ENCODE measurements at regions not wholly inside any gene's neighbourhood (a gene's known extent, or its start where the extent isn't known, plus 50 kb on each side); places are given as distances from the start of the nearest gene placed in this dataset.
"Not testable (repeated sequence)": the region's sequence is repeated elsewhere in the genome, so short reads cannot be mapped to it uniquely, and the experiment has no call there.

DNA sequence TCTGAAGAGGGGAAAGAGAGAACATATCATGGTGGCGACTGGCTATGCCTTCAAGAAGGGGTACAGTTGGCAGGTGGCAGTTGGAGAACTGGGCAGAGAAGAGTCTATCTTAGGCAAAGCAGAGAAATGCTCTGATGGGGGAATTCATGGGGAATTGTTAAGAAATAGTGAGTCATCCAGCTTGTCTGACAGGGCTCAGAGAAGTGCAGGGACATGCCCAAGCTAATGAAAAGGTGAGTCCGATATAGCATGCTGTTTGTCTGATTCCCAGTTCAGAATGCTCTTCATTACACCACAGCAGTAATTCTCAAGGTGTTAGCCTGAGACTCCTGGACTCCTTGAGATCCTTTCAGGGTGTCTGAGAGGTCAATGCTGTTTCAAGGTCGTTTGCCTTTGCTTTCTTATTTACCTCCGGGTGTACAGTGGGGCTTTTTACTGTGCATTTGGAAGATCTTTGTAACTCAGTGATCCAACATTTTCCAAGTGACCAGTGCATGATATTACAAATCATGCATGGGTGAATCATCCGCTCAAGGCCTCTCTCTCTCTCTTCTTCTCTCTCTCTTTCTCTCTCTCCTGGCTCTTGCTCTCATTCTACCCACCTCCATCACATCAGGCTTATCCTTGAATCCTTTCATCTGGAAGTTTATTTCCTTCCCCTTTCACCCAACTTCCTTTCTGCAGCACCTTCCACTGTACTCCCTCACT lies 51.5 kb upstream of the PAX8 start:
- SMC1A ChIA-PET (ENCODE audit: uncharacterized antibody, unreplicated experiment); intact Hi-C loops (cut with micrococcal nuclease; ENCODE audit: unreplicated experiment); DNase-seq (ENCODE audit: low read depth, low spot score); H3K9me3 ChIP-seq (replicated peaks; ENCODE audit: control insufficient read depth, insufficient read depth, low read length); H3K36me3 ChIP-seq (ENCODE audit: control insufficient read depth in 2 of 2, insufficient read depth in 2 of 2, low read length in 1 of 2); H3K4me2 ChIP-seq (ENCODE audit: control insufficient read depth, insufficient read depth); H3K79me2 ChIP-seq (ENCODE audit: control insufficient read depth, insufficient read depth, low read length); H2AFZ ChIP-seq (ENCODE audit: control insufficient read depth, low read depth, low read length); FAIRE-seq; H3K9ac ChIP-seq (ENCODE audit: control insufficient read depth, insufficient read depth, low read length); H3K27me3 ChIP-seq (replicated peaks in 1 of 2; ENCODE audit: control insufficient read depth in 2 of 2, insufficient read depth in 2 of 2, low read length in 1 of 2); POLR2A ChIA-PET; in situ Hi-C loops (cut with MboI); BruUV-seq (replicated peaks); H3K4me3 ChIP-seq; H3K27ac ChIP-seq (ENCODE audit: control insufficient read depth, insufficient read depth); H3K4me1 ChIP-seq (ENCODE audit: control insufficient read depth, insufficient read depth, low read length); H4K20me1 ChIP-seq (ENCODE audit: control insufficient read depth, insufficient read depth); CTCF ChIA-PET: not testable (repeated sequence)
- RAD21 ChIA-PET (ENCODE audit: unreplicated experiment), result interaction anchor here (0.6 kb wide), 1 partner anchor 14 kb away, joined by 3 read pairs; no protein-coding TSS in a partner anchor
- peak; percentile 51 for ATAC-seq
- 38% methylated on average over 5 of the region's 5 CpGs for WGBS (ENCODE audit: insufficient coverage, insufficient replicate concordance, low lambda C conversion rate, missing lambda C conversion rate)

DNA sequence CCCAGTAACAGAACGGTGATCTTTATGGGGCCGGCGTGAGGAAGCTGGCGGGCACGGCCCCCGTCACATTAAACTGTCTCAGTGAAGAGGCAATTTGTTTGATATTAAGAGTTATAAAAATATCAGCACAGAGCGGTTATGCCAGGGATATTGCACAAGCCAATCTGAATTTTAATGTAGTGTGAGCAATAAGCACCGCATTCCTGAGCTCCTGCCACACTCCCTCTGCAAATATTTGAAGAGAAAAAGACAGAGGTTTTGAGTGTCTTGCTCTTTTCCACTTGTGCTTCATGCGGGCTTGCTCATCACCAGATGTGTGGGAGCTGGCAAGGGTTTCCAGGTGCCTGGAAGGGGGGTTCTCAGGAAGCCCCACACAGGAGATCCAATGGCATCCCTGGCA lies 50.3 kb upstream of the PAX8 start:
- H3K79me2 ChIP-seq (ENCODE audit: control insufficient read depth, insufficient read depth, low read length); H3K27ac ChIP-seq (ENCODE audit: control insufficient read depth, insufficient read depth); H3K9me3 ChIP-seq (replicated peaks; ENCODE audit: control insufficient read depth, insufficient read depth, low read length); POLR2A ChIA-PET; BruUV-seq (replicated peaks); SMC1A ChIA-PET (ENCODE audit: uncharacterized antibody, unreplicated experiment); DNase-seq (ENCODE audit: low read depth, low spot score); H3K4me1 ChIP-seq (ENCODE audit: control insufficient read depth, insufficient read depth, low read length); H3K4me3 ChIP-seq; CTCF ChIA-PET; H2AFZ ChIP-seq (ENCODE audit: control insufficient read depth, low read depth, low read length); H3K27me3 ChIP-seq (replicated peaks in 1 of 2; ENCODE audit: control insufficient read depth in 2 of 2, insufficient read depth in 2 of 2, low read length in 1 of 2); ATAC-seq; H3K36me3 ChIP-seq (ENCODE audit: control insufficient read depth in 2 of 2, insufficient read depth in 2 of 2, low read length in 1 of 2); H3K4me2 ChIP-seq (ENCODE audit: control insufficient read depth, insufficient read depth); FAIRE-seq; H4K20me1 ChIP-seq (ENCODE audit: control insufficient read depth, insufficient read depth); RAD21 ChIA-PET (ENCODE audit: unreplicated experiment); intact Hi-C loops (cut with micrococcal nuclease; ENCODE audit: unreplicated experiment); in situ Hi-C loops (cut with MboI); H3K9ac ChIP-seq (ENCODE audit: control insufficient read depth, insufficient read depth, low read length): not testable (repeated sequence)
- 55% methylated on average over 9 of the region's 9 CpGs for WGBS (ENCODE audit: insufficient coverage, insufficient replicate concordance, low lambda C conversion rate, missing lambda C conversion rate)

DNA sequence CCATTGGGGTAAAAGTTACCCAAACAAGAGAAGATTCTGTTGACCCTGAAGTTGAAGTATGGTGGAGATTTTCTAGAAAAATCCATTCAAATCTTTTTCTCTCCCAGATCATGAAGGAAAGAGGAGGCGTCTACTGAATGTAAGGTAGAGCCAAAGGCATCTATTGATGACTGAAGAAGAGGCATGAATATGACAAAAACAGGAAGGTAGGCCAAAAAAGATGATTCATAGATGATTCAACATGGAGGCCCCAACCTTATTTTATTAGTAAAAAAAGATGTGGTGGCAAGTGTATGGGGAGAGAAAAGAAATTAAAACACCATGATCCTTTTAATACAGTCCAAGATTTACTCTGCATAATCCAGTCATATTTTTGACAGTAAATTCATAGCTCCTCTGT lies 49.9 kb upstream of the PAX8 start:
- H2AFZ ChIP-seq (ENCODE audit: control insufficient read depth, low read depth, low read length); H3K4me1 ChIP-seq (ENCODE audit: control insufficient read depth, insufficient read depth, low read length); H3K27ac ChIP-seq (ENCODE audit: control insufficient read depth, insufficient read depth); H3K9me3 ChIP-seq (replicated peaks; ENCODE audit: control insufficient read depth, insufficient read depth, low read length); H3K79me2 ChIP-seq (ENCODE audit: control insufficient read depth, insufficient read depth, low read length); H3K9ac ChIP-seq (ENCODE audit: control insufficient read depth, insufficient read depth, low read length); H3K36me3 ChIP-seq (ENCODE audit: control insufficient read depth in 2 of 2, insufficient read depth in 2 of 2, low read length in 1 of 2); H3K4me3 ChIP-seq; DNase-seq (ENCODE audit: low read depth, low spot score); in situ Hi-C loops (cut with MboI); BruUV-seq (replicated peaks); SMC1A ChIA-PET (ENCODE audit: uncharacterized antibody, unreplicated experiment); H4K20me1 ChIP-seq (ENCODE audit: control insufficient read depth, insufficient read depth); RAD21 ChIA-PET (ENCODE audit: unreplicated experiment); POLR2A ChIA-PET; H3K27me3 ChIP-seq (replicated peaks in 1 of 2; ENCODE audit: control insufficient read depth in 2 of 2, insufficient read depth in 2 of 2, low read length in 1 of 2); H3K4me2 ChIP-seq (ENCODE audit: control insufficient read depth, insufficient read depth); ATAC-seq; intact Hi-C loops (cut with micrococcal nuclease; ENCODE audit: unreplicated experiment); FAIRE-seq; CTCF ChIA-PET: not testable (repeated sequence)
- WGBS (ENCODE audit: insufficient coverage, insufficient replicate concordance, low lambda C conversion rate, missing lambda C conversion rate), result 0% methylated on average over 1 of the region's 1 CpG

All from GM12878 (cell line).